ENCODE measurements at regions not wholly inside any gene's neighbourhood (a gene's known extent, or its start where the extent isn't known, plus 50 kb on each side); places are given as distances from the start of the nearest gene placed in this dataset.
"Not testable (repeated sequence)": the region's sequence is repeated elsewhere in the genome, so short reads cannot be mapped to it uniquely, and the experiment has no call there.

DNA sequence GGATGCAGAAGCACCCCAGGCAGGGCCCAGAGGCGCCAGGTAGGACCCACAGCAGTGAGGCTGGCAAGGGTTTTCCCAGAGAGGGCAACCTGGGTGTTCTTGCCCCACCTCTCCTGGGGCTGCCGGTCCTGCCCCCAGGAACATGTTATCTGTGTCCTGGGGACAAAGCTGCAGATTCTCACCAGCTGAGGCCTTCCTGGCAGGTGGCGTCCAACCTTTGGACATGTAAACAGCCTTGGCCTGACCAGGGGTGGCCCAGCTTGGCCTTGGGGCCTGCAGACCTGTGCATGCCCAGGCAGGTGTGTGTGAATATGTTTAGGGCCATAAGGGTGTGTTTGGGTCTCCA, 101.8 kb upstream of the LARP1 start:
- DNase-seq (ENCODE audit: low spot score) = no peak

DNA sequence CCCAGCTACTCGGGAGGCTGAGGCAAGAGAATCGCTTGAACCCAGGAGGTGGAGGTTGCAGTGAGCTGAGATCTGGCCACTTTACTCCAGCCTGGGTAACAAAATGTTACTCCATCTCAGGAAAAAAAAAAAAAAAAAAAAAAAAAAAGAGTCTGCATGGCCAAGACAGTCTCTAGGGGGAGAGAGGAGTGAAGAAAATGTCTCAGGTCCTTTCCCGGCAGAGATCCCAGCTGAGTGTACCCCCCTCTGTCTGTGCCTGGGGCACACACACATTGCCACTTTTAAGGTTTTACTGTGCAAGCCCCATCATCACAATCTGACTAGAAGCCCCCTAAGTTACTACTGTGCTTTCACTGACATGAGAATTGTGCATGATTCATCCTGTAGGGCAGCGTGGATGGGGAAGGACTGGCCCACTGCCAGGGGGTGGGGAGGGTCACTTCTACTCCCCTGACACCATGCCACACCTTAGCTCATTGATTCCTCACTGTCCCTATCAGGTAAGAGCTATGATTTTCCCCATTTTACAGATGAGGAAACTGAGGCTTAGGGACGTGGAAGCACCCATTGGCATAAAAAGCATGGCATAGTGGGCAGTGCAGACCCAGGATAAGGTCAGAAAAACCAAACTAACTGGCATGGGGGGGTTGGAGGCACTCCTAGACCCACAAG, 102.3 kb upstream of the LARP1 start:
- peak; percentile 39 for DNase-seq (ENCODE audit: low spot score)

DNA sequence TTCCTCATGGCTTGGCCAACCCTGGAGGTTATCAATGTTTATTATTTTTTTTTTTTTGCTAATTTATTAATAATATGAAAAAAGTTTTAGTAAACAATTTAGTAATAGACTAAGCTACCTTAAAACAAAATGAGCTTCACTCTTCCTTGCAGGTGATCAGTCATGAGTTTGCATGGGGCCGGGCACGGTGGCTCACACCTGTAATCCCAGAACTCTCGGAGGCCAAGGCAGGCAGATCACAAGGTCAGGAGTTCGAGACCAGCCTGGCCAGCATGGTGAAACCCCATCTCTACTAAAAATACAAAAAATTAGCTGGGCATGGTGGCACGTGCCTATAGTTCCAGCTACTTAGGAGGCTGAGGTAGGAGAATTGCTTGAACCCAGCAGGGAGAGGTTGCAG, 103.4 kb upstream of the LARP1 start:
- DNase-seq (ENCODE audit: low spot score) = not testable (repeated sequence)

DNA sequence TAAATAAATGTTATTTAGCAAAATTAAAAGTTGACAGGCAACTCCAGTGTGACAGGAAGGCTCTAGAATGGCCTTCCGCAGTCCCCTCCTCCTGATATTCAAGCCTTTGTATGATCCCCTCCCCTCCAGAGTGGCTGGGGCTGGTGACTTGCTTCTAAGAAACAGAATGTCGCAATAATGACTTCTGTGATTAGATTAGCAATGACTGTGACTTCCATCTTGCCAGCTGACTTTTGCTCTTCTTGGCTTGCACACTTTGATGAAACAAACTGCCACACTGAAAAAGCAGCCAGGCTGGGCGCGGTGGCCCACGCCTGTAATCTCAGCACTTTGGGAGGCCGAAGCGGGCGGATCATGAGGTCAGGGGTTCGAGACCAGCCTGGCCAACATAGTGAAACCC, 106.5 kb upstream of the LARP1 start:
- DNase-seq (ENCODE audit: low spot score) = no peak

DNA sequence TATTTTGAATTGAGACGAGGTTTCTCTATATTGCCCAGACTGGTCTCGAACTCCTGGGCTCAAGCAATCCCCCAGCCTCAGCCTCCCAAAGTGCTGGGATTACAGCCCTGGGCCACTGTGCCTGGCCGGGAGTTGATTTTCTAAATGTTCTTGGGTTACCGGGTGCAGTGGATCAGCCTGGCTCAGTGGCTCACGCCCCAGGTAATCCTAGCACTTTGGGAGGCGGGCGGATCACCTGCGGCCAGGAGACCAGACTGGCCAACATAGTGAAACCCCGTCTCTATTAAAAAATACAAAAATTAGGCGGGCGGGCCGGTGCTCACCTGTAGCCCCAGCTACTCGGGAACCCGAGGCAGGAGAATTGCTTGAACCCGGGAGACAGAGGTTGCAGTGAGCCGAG, 106.9 kb upstream of the LARP1 start:
- no peak for DNase-seq (ENCODE audit: low spot score)

DNA sequence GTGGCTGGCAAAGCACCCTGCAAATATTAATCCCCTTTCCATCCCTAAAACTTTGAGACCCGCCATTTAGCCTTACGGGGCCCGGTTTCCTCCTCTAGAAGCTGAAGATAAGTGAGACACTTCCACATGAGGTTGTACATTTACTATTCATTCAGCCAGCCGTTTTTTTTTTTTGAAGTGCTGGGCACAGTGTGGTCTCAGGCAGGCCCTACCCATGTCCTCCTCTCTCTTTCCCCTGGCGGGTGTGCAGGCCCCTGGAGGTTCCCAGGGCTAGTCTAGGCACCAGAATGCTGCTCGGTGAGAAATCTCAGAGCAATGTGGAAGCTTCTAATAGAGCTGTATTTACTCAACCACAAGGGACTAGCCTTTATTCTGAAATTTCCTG, 107.4 kb upstream of the LARP1 start:
- DNase-seq (ENCODE audit: low spot score) = no peak

DNA sequence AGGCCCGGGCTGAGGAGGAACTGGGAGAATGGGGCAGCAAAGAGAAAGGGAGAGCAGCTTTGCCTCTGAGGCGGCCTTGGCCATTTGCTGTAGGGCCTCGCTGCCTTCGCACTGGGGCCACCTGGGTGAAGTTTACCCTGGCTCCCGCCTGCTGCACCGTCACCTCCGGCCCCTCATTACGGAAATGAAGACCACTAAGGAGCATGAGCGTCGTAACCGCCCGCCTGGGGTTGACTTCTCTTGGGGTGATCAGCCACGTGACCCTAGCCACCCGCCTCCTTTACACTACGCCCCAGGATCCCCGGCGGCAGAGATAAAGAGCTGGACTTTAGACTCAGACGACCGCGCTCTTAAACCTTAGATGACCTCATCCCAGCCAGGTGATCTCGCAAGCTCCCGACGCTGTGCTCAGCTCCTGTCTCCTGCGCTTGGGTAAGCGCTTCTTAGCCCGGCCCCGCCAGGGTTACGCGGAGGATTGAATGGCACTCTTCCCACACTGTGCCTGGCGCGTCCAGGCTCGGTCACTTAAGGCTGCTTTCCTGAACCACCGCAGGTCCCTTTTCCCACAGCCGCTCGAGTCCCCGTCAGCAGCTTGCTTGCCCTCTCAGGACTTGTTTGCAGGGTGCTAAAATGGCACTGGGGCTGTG, 107.9 kb upstream of the LARP1 start:
- DNase-seq (ENCODE audit: low spot score) = no peak

DNA sequence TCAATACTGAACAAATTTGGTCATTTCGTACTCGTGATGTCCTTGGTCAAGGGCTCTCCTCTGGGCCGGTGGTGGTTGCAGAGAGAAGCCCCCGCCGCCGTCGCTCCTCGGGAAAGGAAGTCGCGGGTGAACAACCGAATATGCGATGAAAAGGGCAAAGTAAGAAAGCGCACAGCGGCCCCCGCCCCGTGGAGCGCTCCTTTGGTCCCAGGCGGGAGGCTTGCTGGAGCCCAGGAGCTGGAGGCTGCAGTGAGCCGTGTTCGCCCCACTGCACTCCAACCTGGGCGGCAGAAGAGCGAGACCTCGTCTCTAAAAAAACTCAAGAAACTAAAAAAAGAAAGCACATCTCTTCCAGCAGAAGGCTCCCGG, 108.4 kb upstream of the LARP1 start:
- DNase-seq (ENCODE audit: low spot score) = no peak

DNA sequence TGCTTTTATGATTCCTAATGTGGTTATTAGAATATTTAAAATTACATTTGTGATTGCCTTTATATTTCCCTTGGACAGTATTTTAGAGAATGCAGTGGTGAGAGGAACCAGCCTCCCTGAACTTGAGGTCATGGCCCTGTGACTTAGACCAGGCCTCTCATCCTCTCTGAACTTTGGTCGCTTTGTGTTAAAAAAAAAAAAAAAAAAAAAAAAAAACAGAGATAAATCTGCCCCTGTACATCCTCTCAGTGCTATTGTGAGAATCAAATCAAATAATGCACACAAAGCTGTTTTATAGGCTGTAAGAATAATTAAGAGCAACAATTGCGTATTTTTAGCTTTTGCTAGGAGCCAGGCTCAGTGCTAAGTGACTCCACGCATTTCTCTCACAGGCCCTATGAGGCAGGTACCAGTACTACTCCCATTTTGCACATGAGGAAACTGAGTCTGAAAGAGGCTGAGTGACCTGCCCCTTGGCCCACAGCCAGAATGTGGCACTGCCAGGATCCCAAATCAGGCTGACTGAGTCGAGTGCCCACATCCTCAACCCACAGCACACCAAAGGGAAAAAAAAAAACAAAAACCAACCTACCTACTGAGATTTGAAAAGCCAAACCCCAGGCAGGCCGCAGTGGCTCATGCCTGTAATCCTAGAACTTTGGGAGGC, 110.3 kb upstream of the LARP1 start:
- no peak for DNase-seq (ENCODE audit: low spot score)

DNA sequence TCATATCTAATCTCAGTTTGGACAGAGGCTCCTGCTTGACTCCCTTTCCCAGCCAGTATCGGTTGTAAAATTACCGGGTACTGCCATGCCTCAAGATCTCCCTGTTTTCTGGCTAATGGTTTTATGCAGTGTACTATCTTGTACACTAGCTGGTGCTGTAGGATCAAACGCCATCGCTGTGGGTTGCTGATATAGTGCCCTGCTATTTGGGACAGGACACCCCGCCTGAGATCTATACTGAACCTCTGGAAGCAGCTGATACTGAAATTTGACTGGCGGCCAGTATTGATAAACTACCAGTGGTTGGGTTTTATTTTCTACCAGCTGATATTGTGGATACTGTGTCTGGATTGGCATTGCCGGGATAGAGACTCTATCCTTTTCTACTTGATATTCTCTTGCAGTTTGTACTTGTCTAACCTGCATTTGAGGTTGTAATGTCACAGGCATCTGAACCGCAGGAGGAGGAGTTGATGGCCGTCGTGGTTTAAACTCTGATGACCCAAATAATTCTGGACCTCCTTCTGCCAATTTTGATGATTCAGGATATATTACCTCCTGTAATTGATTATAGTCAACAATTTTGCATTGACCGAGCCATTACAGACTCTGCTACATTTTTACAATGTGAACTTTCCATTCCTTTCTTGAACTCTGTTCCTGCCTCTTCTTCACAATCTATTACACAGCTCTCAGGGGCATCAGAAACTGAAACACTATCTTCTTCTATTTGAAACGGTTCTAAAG, 112.5 kb upstream of the LARP1 start:
- peak; percentile 49 for DNase-seq (ENCODE audit: low spot score)

DNA sequence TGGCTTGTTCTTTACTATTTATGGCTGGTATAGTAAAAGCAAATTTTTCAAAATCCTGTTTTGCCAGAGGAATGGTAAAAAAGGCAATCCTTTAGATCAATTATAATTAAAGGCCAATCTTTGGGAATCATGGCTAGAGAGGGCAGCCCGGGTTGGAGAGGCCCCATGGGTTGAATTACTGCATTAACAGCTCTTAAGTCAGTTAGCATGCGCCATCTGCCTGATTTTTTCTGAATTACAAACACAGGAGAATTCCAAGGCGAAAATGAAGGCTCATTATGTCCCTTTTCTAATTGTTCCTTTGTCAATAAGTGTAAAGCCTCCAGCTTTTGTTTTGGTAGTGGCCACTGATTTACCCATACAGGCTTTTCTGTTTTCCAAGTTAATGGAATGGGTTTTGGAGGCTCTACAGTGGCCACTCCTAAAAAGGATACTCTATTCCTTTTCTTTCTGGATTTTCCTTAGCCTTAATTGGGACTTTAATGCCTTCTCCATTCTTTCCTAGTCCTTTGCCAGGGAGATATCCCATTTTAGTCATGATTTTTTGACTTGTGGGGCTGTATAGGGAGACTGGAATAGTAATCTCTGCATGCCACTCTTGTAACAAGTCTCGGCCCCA, 114.9 kb upstream of the LARP1 start:
- not testable (repeated sequence) for DNase-seq (ENCODE audit: low spot score)

DNA sequence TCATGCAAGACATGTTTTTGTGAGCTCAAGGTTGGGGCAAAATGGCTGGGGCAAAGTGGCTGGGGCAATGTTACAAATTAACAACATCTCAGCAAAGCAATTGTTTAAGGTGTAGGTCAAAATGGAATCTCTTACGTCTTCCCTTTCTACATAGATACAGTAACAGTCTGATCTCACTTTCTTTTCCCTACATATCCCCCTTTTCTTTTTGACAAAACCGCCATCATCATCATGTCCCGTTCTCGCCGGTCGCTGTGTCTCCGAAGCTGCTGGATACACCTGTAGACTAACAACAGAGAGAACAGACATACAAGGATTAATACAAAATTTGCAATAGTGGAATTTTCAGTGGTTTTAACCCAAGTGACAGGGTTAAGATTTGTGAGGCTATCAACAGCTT, 118.4 kb upstream of the LARP1 start:
- not testable (repeated sequence) for DNase-seq (ENCODE audit: low spot score)

DNA sequence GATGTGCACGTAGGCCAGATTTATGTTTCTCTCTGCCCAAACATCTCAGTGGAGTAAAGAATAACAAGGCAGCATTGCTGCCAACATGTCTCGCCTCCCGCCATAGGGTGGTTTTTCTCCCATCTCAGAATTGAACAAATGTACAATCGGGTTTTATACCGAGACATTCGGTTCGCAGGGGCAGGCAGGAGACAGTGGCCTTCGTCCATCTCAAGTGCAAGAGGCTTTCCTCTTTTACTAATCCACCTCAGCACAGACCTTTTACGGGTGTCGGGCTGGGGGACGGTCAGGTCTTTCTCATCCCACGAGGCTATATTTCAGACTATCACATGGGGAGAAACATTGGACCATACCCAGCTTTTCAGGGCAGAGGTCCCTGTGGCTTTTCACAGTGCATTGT, 118.9 kb upstream of the LARP1 start:
- not testable (repeated sequence) for DNase-seq (ENCODE audit: low spot score)

DNA sequence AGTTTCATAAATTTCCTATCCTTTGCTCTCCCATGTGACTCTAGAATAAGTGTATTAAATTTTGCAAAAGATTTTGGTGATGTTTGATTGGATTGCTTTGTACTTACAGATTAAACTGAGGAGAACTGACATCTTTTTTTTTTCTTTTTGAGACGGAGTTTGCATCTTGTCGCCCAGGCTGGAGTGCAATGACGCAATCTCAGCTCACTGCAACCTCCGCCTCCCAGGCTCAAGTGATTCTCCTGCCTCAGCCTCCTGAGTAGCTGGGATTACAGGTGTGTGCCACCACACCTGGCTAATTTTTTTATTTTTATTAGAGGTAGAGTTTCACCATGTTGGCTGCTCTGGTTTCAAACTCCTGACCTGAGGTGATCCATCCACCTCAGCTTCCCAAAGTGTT, 121.4 kb upstream of the LARP1 start:
- not testable (repeated sequence) for DNase-seq (ENCODE audit: low spot score)

DNA sequence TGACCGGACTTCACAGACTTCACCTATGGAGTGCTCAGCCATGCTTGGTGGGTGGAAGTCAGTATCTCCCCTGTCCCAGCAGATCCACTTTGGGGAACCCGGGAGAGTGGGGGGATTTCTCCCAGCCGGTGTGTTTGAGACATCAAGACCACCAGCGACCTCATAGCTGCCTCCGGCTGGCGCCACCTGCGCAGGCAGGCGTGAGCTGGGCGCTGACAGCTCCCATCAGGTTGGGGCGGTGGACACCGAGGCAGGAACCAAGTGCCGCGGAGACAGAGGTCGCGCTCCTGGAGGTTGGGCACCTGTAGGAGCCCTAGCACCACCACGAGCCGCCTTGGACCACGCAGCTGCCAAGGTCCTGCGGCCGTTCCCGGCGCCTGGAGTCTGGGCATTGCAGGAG, 124.0 kb upstream of the LARP1 start:
- DNase-seq (ENCODE audit: low spot score) = no peak

DNA sequence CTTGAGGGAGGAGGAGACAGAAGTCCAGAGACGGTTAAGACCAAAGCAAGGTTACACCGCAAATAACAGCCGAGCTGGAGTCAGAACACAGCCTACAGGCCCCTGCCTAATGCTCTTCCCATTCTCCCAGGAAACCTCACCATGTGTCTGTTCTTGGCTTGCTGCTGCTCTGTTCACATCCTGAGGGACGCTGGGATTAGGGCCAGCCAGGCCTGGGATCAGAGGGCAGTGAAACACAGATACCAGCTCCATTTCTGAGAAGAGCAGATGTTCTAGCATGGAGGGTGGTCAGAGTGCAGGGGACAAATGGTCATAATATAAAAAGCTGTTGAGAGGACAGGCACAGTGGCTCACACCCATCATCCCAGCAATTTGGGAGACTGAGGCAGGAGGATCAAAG, 124.8 kb upstream of the LARP1 start:
- DNase-seq (ENCODE audit: low spot score) = no peak

DNA sequence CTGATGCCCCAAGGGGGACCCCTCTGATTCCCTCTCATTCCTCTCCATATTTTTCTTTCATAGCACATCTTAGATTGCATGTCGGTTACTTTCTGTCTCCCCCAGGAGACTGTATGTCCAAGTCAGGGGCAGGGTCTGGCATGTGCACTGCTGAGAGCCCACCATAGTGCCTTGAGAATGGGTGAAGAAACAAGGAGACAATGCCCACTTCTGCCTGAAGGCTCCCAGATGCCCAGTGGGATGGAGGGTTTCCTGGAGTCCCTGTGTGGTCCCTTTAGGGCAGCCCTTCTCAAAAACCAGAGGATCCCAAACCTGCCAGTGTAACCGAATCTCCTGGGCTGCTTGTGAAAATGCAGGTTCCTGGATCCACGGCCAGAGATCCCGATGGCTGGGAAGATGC, 126.5 kb upstream of the LARP1 start:
- no peak for DNase-seq (ENCODE audit: low spot score)

DNA sequence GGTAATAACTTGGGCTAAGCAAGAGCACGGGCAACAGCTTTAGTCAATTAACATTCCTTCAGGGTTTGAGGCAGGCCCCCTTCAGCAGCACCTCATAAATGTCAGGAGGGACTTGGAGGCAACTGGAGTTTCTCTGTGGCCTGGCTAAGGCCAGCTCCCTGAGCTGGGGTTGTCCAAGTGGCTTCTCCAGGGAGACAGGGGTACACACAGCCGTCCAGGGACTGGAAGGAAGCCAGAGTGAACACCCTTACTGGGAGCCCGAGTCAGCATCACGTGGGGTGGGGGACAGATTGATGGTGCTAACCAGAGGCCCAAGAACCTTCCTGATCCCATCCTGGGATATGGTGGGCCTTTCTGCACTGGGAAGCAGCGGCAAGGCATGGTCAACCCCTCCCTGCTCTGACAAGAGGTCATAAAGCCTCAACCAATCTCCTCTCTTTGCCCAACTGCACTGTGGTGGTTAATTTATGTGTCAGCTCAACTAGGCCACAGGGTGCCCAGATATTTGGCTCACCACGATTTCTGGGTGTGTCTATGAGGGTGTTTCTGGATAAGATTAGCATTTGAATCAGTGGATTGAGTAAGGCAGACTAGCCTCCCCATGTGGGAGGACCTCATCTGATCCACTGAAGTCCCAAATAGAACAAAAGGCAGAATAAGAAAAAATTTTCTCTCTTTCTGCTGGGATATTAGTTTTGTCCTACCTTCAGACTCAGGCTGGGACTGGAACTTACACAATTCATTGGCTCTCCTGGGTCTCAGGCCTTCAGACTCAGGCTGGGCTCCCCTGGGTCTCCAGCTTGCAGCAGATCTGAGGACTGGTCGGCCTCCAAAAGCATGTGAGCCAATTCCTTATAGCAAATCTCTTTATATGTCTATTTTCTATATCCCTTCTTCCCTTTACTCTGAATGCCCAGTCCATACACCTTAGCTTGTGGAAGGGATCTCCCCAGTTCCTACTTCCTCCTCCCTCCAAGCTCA, 127.2 kb upstream of the LARP1 start:
- peak; percentile 80 for DNase-seq (ENCODE audit: low spot score)

DNA sequence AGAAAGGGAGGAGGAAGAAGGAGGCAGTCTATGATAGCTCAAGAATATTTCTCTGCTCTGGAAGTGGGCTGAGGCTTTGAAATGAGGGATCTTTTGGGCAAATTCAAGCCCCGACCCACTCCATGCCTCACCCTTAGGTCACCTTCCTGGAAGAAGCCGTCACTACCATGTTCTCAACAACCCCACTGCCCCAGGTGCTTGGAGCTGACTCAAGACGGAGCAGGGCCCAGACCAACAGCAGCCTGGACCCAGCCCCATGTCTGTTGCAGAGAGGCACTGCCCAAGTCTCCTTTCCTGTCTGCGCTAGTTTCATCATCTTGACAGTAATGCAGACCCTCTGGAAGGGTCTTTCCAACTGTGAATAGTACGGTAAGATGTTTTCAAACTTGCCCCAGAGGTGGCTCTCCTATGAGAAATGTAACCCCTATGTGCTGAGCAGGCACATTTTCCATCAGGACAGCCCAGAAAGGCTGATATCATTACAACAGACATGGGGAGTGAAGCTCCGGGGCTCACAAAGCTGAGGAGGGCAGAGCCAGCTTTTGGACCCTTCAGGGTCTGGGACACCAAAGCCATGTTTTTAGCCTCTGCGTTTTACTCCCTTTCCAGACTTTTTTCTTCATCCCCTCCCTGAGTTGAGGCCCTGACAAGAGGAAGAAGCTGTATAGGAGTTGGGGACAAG, 128.2 kb upstream of the LARP1 start:
- no peak for DNase-seq (ENCODE audit: low spot score)

DNA sequence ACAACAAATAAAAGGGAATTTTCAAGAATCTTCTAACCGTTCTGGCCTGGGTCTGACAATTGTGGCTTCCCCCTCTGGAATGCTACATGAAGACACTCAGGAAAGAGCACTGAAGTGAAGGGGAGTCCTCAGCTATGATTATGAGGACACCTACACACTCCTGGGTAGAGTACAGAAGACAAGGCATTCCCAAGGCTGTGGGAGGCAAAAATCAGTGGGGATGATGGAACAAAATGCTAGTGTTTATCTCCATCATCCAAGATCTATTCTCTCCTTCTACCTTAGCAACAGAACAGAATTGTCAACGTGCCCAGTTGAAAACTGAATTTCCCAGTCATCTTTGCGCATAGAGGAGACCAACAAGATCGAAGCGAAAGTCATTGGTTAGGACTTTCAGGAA, 130.1 kb upstream of the LARP1 start:
- no peak for DNase-seq (ENCODE audit: low spot score)

DNA sequence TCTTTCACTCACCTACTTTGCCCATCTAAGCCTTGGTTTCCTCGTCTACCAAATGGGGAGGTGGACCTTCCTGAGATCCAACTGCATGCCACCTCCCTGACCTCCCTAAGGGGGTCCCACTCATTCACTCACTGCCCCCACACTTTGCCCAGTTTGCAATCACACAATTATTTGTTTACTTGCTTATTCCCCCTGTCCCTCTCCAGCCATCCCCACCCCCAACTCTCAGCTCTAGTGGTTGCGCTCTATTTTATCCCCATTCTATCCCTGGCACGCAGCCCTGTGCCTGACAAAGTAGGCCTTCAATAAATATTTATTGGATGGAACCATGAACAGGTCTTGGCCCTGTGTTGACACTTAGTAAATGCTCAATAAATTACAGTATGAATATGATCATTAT, 130.8 kb upstream of the LARP1 start:
- no peak for DNase-seq (ENCODE audit: low spot score)

Measured in GM03348 (cell line).